ENCODE measurements at regions not wholly inside any gene's neighbourhood (a gene's known extent, or its start where the extent isn't known, plus 50 kb on each side); places are given as distances from the start of the nearest gene placed in this dataset.
"Not testable (repeated sequence)": the region's sequence is repeated elsewhere in the genome, so short reads cannot be mapped to it uniquely, and the experiment has no call there.

DNA sequence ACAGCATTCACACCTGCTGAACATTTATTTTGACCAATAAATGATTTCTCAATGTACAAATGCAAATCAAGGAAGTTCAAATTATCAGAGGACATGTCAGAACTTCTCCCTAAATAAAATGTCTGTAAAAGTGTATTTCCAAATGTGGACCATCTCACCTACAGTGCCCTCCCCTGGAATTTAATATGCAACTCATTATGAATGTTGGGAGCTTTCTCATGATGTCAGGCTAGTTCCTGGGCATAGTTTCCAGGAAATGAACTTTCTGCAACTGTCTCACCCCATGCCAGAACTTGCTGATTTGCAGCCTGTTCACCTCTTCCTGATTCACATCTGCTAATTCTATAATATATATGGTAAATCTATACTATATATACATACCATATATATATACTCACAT lies 408.5 kb upstream of the USP9Y start:
- ChIA-PET POLR2A (no interaction called here), CTCF (no interaction called here)
- Histone ChIP-seq H3K27me3 (ENCODE audit: control insufficient read depth, insufficient read depth, low read length) (no peaks in the 10 kb centered on the region), H3K27ac (ENCODE audit: low read depth, low read length) (no peak overlapping the region), H3K9me3 (ENCODE audit: control insufficient read depth, insufficient read depth, low read length) (peaks cover 3% of the 10 kb centered on the region; the same call in 1 of the 2 replicates), H3K4me3 (ENCODE audit: low read depth, low read length) (no peak overlapping the region)
- no peak for DNase-seq (ENCODE audit: low read depth, low spot score)
- TF ChIP-seq, protein P1, sequence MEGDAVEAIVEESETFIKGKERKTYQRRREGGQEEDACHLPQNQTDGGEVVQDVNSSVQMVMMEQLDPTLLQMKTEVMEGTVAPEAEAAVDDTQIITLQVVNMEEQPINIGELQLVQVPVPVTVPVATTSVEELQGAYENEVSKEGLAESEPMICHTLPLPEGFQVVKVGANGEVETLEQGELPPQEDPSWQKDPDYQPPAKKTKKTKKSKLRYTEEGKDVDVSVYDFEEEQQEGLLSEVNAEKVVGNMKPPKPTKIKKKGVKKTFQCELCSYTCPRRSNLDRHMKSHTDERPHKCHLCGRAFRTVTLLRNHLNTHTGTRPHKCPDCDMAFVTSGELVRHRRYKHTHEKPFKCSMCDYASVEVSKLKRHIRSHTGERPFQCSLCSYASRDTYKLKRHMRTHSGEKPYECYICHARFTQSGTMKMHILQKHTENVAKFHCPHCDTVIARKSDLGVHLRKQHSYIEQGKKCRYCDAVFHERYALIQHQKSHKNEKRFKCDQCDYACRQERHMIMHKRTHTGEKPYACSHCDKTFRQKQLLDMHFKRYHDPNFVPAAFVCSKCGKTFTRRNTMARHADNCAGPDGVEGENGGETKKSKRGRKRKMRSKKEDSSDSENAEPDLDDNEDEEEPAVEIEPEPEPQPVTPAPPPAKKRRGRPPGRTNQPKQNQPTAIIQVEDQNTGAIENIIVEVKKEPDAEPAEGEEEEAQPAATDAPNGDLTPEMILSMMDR (IDR thresholded peaks at IDR 0.05; ENCODE audit: low read depth, low read length), result no peak

DNA sequence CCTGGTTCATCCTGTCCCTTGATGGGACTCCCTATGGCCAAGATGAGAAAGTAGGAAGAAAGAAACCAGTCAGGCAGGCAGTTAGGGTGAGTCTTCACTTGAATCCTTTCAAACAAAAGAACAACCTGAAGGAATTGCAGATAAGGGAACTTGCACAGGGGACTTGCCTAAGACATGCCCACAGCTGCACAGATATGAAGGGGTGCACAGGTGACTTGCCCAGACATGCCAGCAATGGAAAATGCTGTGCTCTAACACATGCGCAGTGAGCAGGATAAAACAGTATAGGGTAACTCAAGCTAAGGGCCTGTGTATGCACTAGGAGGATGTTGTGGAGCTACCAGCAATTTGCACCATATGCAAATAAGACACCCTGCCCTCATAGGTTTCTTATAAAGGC lies 404.6 kb upstream of the USP9Y start:
- Histone ChIP-seq H3K4me3 (ENCODE audit: low read depth, low read length) (no peak overlapping the region), H3K27ac (ENCODE audit: low read depth, low read length) (no peak overlapping the region), H3K27me3 (ENCODE audit: control insufficient read depth, insufficient read depth, low read length) (no peaks in the 10 kb centered on the region), H3K9me3 (ENCODE audit: control insufficient read depth, insufficient read depth, low read length) (no peaks in the 10 kb centered on the region)
- TF ChIP-seq, protein P1 (IDR thresholded peaks at IDR 0.05; ENCODE audit: low read depth, low read length), result no peak
- DNase-seq (ENCODE audit: low read depth, low spot score), result no peak
- ChIA-PET POLR2A (no interaction called here), CTCF (no interaction called here)

DNA sequence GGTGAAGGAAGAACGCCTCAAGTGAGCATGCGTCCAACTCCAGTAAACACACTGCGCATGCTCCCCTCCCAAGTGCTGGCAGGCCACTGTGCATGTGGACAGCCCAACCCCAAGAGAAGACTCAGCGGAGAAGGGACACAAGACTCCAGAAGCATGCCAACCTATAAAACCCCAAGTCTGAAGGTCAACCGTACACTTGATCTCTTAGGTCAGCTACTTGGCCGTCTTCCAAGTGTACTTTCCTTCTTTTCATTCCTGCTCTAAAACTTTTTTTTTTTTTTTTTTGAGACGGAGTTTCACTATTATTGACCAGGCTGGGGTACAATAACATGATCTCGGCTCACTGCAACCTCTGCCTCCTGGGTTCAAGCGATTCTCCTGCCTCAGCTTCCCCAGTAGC lies 401.2 kb upstream of the USP9Y start:
- H3K4me3 ChIP-seq (ENCODE audit: low read depth, low read length); H3K27ac ChIP-seq (ENCODE audit: low read depth, low read length); DNase-seq (ENCODE audit: low read depth, low spot score); POLR2A ChIA-PET; H3K9me3 ChIP-seq (ENCODE audit: control insufficient read depth, insufficient read depth, low read length); H3K27me3 ChIP-seq (ENCODE audit: control insufficient read depth, insufficient read depth, low read length); CTCF ChIA-PET: not testable (repeated sequence)

DNA sequence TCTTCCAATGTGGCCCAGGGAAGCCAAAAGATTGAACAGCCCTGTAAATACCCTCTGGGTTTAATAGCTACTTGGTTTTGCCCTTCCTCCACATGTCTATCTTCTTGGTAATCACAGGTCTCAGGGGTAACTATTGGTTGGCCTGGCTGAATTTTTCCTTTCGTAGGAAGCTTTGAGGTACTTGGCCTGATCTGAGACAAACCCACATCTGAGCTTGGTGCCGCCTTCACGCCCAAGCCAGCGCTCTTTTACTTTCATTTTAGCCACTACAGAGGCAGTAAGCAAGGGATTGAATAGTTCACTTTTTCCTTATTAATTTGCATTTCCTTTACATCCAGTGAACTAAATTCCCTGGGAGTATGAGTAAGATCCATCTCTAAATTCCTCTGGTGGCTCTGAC lies 397.6 kb upstream of the USP9Y start:
- no peak for DNase-seq (ENCODE audit: low read depth, low spot score)
- Histone ChIP-seq H3K27me3 (ENCODE audit: control insufficient read depth, insufficient read depth, low read length) (no peaks in the 10 kb centered on the region), H3K9me3 (ENCODE audit: control insufficient read depth, insufficient read depth, low read length) (no peaks in the 10 kb centered on the region), H3K27ac (ENCODE audit: low read depth, low read length) (no peak overlapping the region), H3K4me3 (ENCODE audit: low read depth, low read length) (no peak overlapping the region)
- TF ChIP-seq, protein P1 (IDR thresholded peaks at IDR 0.05; ENCODE audit: low read depth, low read length), result no peak
- POLR2A ChIA-PET, result no interaction called here
- CTCF ChIA-PET, result no interaction called here

DNA sequence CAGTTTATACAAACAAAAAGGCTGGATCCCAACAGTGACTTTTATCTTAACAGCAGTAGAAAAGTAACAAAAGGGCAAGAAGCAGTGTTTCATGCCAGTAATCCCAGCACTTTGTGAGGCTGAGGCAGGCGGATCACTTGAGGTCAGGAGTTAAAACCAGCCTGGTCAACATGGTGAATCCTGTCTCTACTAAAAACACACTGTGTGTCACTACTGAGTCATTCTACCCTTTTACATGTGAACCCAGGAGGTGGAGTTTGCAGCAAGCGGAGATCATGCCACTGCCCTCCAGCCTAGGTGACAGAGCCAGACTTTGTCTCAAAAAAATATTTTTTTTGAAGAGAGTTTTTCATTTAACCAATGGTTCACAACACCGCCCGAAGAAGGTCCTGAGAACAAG lies 395.6 kb upstream of the USP9Y start:
- DNase-seq (ENCODE audit: low read depth, low spot score), result no peak
- ChIA-PET CTCF (no interaction called here), POLR2A (no interaction called here)
- Histone ChIP-seq H3K27ac (ENCODE audit: low read depth, low read length) (no peak overlapping the region), H3K4me3 (ENCODE audit: low read depth, low read length) (no peak overlapping the region), H3K27me3 (ENCODE audit: control insufficient read depth, insufficient read depth, low read length) (no peaks in the 10 kb centered on the region), H3K9me3 (ENCODE audit: control insufficient read depth, insufficient read depth, low read length) (no peaks in the 10 kb centered on the region)
- TF ChIP-seq, protein P1 (IDR thresholded peaks at IDR 0.05; ENCODE audit: low read depth, low read length), result no peak

DNA sequence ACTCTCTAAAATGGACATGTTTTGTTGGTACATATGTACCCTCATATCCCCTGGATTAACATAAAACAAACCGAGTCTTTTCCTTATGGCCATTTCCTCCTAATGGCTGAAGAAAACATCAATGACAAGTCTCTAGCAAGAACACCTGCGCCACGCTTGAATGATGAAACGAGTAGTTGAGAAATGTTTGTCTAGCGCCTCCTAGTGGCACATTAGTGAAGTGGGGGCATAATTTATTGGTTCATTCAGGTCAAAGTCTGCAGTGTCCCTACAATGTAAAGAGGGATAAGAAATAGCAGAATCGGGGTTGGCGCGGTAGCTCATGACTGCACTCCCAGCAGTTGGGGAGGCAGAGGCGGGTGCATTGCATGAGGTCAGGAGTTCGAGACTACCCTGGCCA lies 391.8 kb upstream of the USP9Y start:
- ChIA-PET CTCF (no interaction called here), POLR2A (no interaction called here)
- Histone ChIP-seq H3K4me3 (ENCODE audit: low read depth, low read length) (no peak overlapping the region), H3K9me3 (ENCODE audit: control insufficient read depth, insufficient read depth, low read length) (no peaks in the 10 kb centered on the region), H3K27ac (ENCODE audit: low read depth, low read length) (no peak overlapping the region), H3K27me3 (ENCODE audit: control insufficient read depth, insufficient read depth, low read length) (no peaks in the 10 kb centered on the region)
- no peak for DNase-seq (ENCODE audit: low read depth, low spot score)
- TF ChIP-seq, protein P1 (IDR thresholded peaks at IDR 0.05; ENCODE audit: low read depth, low read length), result 0 out of 2 replicates have a peak, but pooled peaks have one; percentile 7
